HFFc6 (cell line): ENCODE measurements at regions not wholly inside any gene's neighbourhood (a gene's known extent, or its start where the extent isn't known, plus 50 kb on each side); places are given as distances from the start of the nearest gene placed in this dataset.
A peak's percentile ranks its signal among the peaks of the same experiment; 100 is the strongest.

ENCODE experiments used
- DNase-seq: peaks from one replicate; pipeline ENCODE4 v3.0.0-alpha.2; 2018
- H3K27ac Mint-ChIP-seq: 2 replicates; pipeline ENCODE4 v1.8.0; 2020; ENCODE audit warnings: mild to moderate bottlenecking, mixed read lengths
- H3K27me3 Mint-ChIP-seq: 2 replicates; pipeline ENCODE4 v1.8.0; 2021; ENCODE audit warnings: mild to moderate bottlenecking, moderate library complexity, mixed read lengths; ENCODE audit not compliant: insufficient read depth
- H3K36me3 Mint-ChIP-seq: 2 replicates; pipeline ENCODE4 v1.8.0; 2021; ENCODE audit warnings: low read depth, mixed read lengths
- H3K4me1 Mint-ChIP-seq: 2 replicates; pipeline ENCODE4 v1.8.0; 2020; ENCODE audit warnings: low read depth, mixed read lengths
- H3K4me3 Mint-ChIP-seq: 2 replicates; pipeline ENCODE4 v1.8.0; 2020; ENCODE audit warnings: mild to moderate bottlenecking, moderate library complexity, mixed read lengths
- H3K9me3 Mint-ChIP-seq: 2 replicates; pipeline ENCODE4 v1.8.0; 2020; ENCODE audit warnings: mild to moderate bottlenecking, mixed read lengths
- CTCF ChIP-seq: fragments of 200-600 bp; sonication (generic); IDR thresholded peaks from 2 replicates; pipeline ENCODE4 v1.5.0; 2021; ENCODE audit warnings: antibody characterized with exemption, mild to moderate bottlenecking

- 0 out of 2 replicates have a peak, but pooled peaks cover 7% of the 10 kb centered on the region for H3K36me3 Mint-ChIP-seq
- DNase-seq: no peak
- H3K4me1 Mint-ChIP-seq: peaks cover 25% of the 10 kb centered on the region
- peaks cover 2% of the 10 kb centered on the region; the same call in 1 of the 2 replicates for H3K27me3 Mint-ChIP-seq
- H3K9me3 Mint-ChIP-seq: peaks cover 3% of the 10 kb centered on the region; the same call in 1 of the 2 replicates
- no peak overlapping the region for H3K4me3 Mint-ChIP-seq
- no peak overlapping the region for H3K27ac Mint-ChIP-seq
- no peak for TF ChIP-seq CTCF
Observed at GRCh38 chr2:150872756-150873395, 385.4 kb upstream of the RND3 start.

- no peak overlapping the region for H3K27ac Mint-ChIP-seq
- peaks cover 6% of the 10 kb centered on the region; the same call in 1 of the 2 replicates for H3K4me1 Mint-ChIP-seq
- no peak for TF ChIP-seq CTCF
- peak; percentile 19 for DNase-seq
- peaks cover 2% of the 10 kb centered on the region; the same call in 1 of the 2 replicates for H3K27me3 Mint-ChIP-seq
- 0 out of 2 replicates have a peak, but pooled peaks cover 7% of the 10 kb centered on the region for H3K36me3 Mint-ChIP-seq
- H3K4me3 Mint-ChIP-seq: no peak overlapping the region
- H3K9me3 Mint-ChIP-seq: no peaks in the 10 kb centered on the region
Observed at GRCh38 chr2:150866431-150866830, 379.0 kb upstream of the RND3 start.

- no peak for TF ChIP-seq CTCF
- Mint-ChIP-seq H3K9me3 (no peaks in the 10 kb centered on the region), H3K4me3 (no peak overlapping the region), H3K27me3 (no peaks in the 10 kb centered on the region; the same call in 1 of the 2 replicates), H3K27ac (no peak overlapping the region), H3K36me3 (no peaks in the 10 kb centered on the region), H3K4me1 (peaks cover 6% of the 10 kb centered on the region; the same call in 1 of the 2 replicates)
- DNase-seq: no peak
Observed at GRCh38 chr2:150863691-150864090, 376.2 kb upstream of the RND3 start.

- Mint-ChIP-seq H3K4me1 (peaks cover 9% of the 10 kb centered on the region), H3K27ac (no peak overlapping the region), H3K27me3 (no peaks in the 10 kb centered on the region; the same call in 1 of the 2 replicates), H3K4me3 (no peak overlapping the region), H3K36me3 (no peaks in the 10 kb centered on the region), H3K9me3 (no peaks in the 10 kb centered on the region)
- DNase-seq: no peak
- TF ChIP-seq CTCF: no peak
Observed at GRCh38 chr2:150860301-150860700, 372.8 kb upstream of the RND3 start.

GRCh38 chr2:150859877-150860276, 372.4 kb upstream of the RND3 start:
- H3K4me3 Mint-ChIP-seq: no peak overlapping the region
- no peak for TF ChIP-seq CTCF
- H3K27me3 Mint-ChIP-seq: no peaks in the 10 kb centered on the region; the same call in 1 of the 2 replicates
- no peak overlapping the region for H3K27ac Mint-ChIP-seq
- H3K9me3 Mint-ChIP-seq: no peaks in the 10 kb centered on the region
- no peaks in the 10 kb centered on the region for H3K36me3 Mint-ChIP-seq
- H3K4me1 Mint-ChIP-seq: peaks cover 9% of the 10 kb centered on the region
- DNase-seq: no peak
